A673 (cell line): ENCODE measurements at regions not wholly inside any gene's neighbourhood (a gene's known extent, or its start where the extent isn't known, plus 50 kb on each side); places are given as distances from the start of the nearest gene placed in this dataset.
"Not testable (repeated sequence)": the region's sequence is repeated elsewhere in the genome, so short reads cannot be mapped to it uniquely, and the experiment has no call there.

ENCODE experiments used
- EZH2 ChIP-seq: fragments of 200-600 bp; sonication (generic); IDR thresholded peaks from 2 replicates; pipeline ENCODE4 v1.6.1; 2017; ENCODE audit warnings: borderline replicate concordance, low read depth, mild to moderate bottlenecking, mixed read lengths, antibody characterized with exemption, low read length; ENCODE audit not compliant: poor library complexity, severe bottlenecking
- TF ChIP-seq, protein P1 (sequence below): fragments of 300-800, 200-600 bp; sonication (generic); conservative IDR thresholded peaks from 2 replicates; pipeline ENCODE4 v1.5.1; 2017; ENCODE audit warnings: low read depth, mild to moderate bottlenecking, antibody characterized with exemption, low read length, moderate library complexity, mixed read lengths

GRCh38 chr13:27363637-27364036 lies 60.8 kb upstream of the GTF3A start:
- TF ChIP-seq, protein P1, sequence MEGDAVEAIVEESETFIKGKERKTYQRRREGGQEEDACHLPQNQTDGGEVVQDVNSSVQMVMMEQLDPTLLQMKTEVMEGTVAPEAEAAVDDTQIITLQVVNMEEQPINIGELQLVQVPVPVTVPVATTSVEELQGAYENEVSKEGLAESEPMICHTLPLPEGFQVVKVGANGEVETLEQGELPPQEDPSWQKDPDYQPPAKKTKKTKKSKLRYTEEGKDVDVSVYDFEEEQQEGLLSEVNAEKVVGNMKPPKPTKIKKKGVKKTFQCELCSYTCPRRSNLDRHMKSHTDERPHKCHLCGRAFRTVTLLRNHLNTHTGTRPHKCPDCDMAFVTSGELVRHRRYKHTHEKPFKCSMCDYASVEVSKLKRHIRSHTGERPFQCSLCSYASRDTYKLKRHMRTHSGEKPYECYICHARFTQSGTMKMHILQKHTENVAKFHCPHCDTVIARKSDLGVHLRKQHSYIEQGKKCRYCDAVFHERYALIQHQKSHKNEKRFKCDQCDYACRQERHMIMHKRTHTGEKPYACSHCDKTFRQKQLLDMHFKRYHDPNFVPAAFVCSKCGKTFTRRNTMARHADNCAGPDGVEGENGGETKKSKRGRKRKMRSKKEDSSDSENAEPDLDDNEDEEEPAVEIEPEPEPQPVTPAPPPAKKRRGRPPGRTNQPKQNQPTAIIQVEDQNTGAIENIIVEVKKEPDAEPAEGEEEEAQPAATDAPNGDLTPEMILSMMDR: not testable (repeated sequence)
- TF ChIP-seq EZH2: not testable (repeated sequence)
